Heart left ventricle (tissue), 16 donors: ENCODE measurements at regions not wholly inside any gene's neighbourhood (a gene's known extent, or its start where the extent isn't known, plus 50 kb on each side); places are given as distances from the start of the nearest gene placed in this dataset.

Experiments
- ATAC-seq, 4 donors: fragments of 200-7000 bp; cut with Tn5 transposase; one replicate each; pipeline ENCODE4 v1.9.1; 2020 to 2022; ENCODE audit warnings: moderate library complexity in 4 of 4, mild to moderate bottlenecking in 3 of 4, moderate number of reproducible peaks in 1 of 4
- DNase-seq, 5 donors: peaks; one replicate each; pipeline ENCODE4 v3.0.0-alpha.2; 2020
- H3K27ac ChIP-seq, 12 donors: fragments of 200-600 bp; sonication (generic) in 4 of 12; one replicate each; pipeline versions ENCODE4 v1.5.0 to v1.8.0; 2016 to 2022; ENCODE audit warnings: mild to moderate bottlenecking in 2 of 12
- H3K27me3 ChIP-seq, 9 donors: fragments of 200-600 bp; sonication (generic) in 2 of 9; one replicate each; pipeline versions ENCODE4 v1.5.1 to v1.8.0; 2016 to 2022; ENCODE audit warnings: mild to moderate bottlenecking in 3 of 9
- H3K36me3 ChIP-seq, 9 donors: fragments of 200-600 bp; sonication (generic) in 2 of 9; one replicate each; pipeline versions ENCODE4 v1.5.0 to v1.8.0; 2018 to 2022; ENCODE audit warnings: mild to moderate bottlenecking in 2 of 9
- H3K4me1 ChIP-seq, 12 donors: fragments of 200-600 bp; sonication (generic) in 4 of 12; one replicate each; pipeline versions ENCODE4 v1.5.0 to v1.8.0; 2016 to 2022; ENCODE audit warnings: mild to moderate bottlenecking in 3 of 12
- H3K4me3 ChIP-seq, 12 donors: fragments of 200-600 bp; sonication (generic) in 4 of 12; one replicate each; pipeline versions ENCODE4 v1.5.0 to v1.8.0; 2017 to 2022; ENCODE audit warnings: mild to moderate bottlenecking in 9 of 12, moderate library complexity in 4 of 12
- H3K9me3 ChIP-seq, 12 donors: fragments of 200-600 bp; sonication (generic) in 4 of 12; one replicate each; pipeline versions ENCODE4 v1.5.0 to v1.8.0; 2016 to 2022; ENCODE audit warnings: mild to moderate bottlenecking in 1 of 12
- POLR2A ChIP-seq, 2 donors: fragments of 450-650 bp; IDR thresholded peaks; one replicate each; pipeline ENCODE4 v1.6.1; 2017; ENCODE audit warnings: antibody characterized with exemption in 2 of 2, mild to moderate bottlenecking in 2 of 2, moderate library complexity in 2 of 2
- WGBS, 4 donors: extraction: QIAGEN DNeasy Blood & Tissue Kit in 2 of 4; methylation state at CpG; one replicate each; pipeline versions ENCODE4 v1.1.5 to v1.1.7; 2013 to 2018; 5-methylcytosine and 5-hydroxymethylcytosine counted together
- intact Hi-C, 10 donors: fragments of 100-400 bp; cut with DNase I; formaldehyde crosslinking; loops; one replicate each; pipeline versions ENCODE4 v1.11.1 to v1.14.2; 2022
- TF ChIP-seq, protein P1 (sequence below), 12 donors: fragments of 200-600 bp; sonication (generic) in 4 of 12; IDR thresholded peaks; one replicate each; pipeline versions ENCODE4 v1.5.0 to v1.8.0; 2018 to 2022; ENCODE audit warnings: antibody characterized with exemption in 12 of 12, mild to moderate bottlenecking in 5 of 12
- donor health status: ischemic (EF 13 %, LVEDD 7.1; RV severe dilation, severe dysfunction).
- donor health status: healthy with polysubstance abuse.
- donor health status: DM: no; HTN: yes; CAD: no.
- donor health status: DM: no; HTN: no; CAD: no.
- donor health status: ischemic (EF 25% LVEDD 6.9; RV normal size, moderate dysfunction).
- donor health status: ischemic (EF 25% LVEDD 5.7; RV mildly dilated, moderate dysfunction).
- donor health status: healthy.
- donor health status: DM: yes; HTN: yes; CAD: no.
- donor health status: ischemic (EF 35%, LVEDD 5.7; RV mildly dilated, moderate dysfunction).
- donor health status: nonischemic (EF 11% LVEDD 7.7; RV severe dilation, severe dysfunction).
- donor health status: DM: yes; HTN: yes; CAD: no.
- donor health status: PGD.
- donor health status: ischemic (EF 29% LVEDD 5.4; RV normal size, mild dysfunction).
- donor health status: nonischemic (EF 23%, LVEDD 6.1; RV moderate dilation, normal function).

DNA sequence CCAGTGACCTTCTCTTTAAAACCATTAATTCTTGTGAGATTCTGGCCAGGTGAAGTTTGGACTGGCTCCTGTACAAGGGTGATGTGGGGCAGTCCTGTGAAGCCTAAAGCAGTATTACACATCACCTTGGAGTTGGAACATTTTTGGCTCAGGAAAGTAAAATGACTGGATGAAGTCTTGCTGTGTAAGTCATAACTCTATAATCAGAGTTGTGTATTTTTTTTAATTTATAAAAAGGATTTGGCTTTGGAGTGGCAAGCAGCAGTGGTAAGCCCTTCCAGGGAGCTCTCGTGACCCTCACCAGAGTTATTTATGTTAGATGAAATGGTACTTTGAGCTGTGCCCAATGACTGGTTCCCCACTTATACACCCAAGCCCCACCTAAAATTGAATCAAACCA is 331.2 kb upstream of the DCBLD2 start:
- intact Hi-C loops, result no loop called here
- H3K27me3 ChIP-seq, result no peaks in the 10 kb centered on the region
- TF ChIP-seq POLR2A (IDR thresholded peaks at IDR 0.05), result no peak
- TF ChIP-seq, protein P1, sequence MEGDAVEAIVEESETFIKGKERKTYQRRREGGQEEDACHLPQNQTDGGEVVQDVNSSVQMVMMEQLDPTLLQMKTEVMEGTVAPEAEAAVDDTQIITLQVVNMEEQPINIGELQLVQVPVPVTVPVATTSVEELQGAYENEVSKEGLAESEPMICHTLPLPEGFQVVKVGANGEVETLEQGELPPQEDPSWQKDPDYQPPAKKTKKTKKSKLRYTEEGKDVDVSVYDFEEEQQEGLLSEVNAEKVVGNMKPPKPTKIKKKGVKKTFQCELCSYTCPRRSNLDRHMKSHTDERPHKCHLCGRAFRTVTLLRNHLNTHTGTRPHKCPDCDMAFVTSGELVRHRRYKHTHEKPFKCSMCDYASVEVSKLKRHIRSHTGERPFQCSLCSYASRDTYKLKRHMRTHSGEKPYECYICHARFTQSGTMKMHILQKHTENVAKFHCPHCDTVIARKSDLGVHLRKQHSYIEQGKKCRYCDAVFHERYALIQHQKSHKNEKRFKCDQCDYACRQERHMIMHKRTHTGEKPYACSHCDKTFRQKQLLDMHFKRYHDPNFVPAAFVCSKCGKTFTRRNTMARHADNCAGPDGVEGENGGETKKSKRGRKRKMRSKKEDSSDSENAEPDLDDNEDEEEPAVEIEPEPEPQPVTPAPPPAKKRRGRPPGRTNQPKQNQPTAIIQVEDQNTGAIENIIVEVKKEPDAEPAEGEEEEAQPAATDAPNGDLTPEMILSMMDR (IDR thresholded peaks at IDR 0.05), result no peak
- H3K4me1 ChIP-seq, result no peaks in the 10 kb centered on the region
- H3K4me3 ChIP-seq, result no peak overlapping the region
- no peak overlapping the region for H3K27ac ChIP-seq
- no peaks in the 10 kb centered on the region for H3K9me3 ChIP-seq
- ATAC-seq, result no peak
- WGBS, 4 donors, result 67 to 76% (median 70%) methylated on average over 1 of the region's 1 CpG
- DNase-seq, result no peak
- no peaks in the 10 kb centered on the region for H3K36me3 ChIP-seq

DNA sequence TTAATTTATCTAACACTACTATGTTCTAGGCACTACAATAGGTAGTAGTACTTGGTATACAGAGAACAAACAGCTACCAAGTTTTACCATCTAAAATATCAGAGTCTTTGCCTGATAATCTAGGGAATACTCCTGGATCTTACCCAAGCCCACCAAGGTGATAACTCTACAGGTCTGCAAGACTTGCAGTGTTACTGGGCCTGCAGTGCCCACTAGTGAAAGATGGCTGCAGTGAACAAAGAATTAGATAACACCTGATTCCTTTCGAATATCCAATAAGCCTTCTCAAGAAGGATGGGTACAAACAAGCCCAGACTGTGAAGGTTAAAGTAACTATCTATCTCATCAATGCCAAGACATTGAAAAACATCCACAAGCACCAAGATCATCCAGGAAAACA is 317.0 kb upstream of the DCBLD2 start:
- H3K27me3 ChIP-seq, result no peaks in the 10 kb centered on the region
- H3K9me3 ChIP-seq, result peaks cover 0 to 29% (median 8%) of the 10 kb centered on the region in 12 donors
- H3K27ac ChIP-seq, result no peak overlapping the region
- no peaks in the 10 kb centered on the region for H3K36me3 ChIP-seq
- no peak overlapping the region for H3K4me3 ChIP-seq
- no peaks in the 10 kb centered on the region for H3K4me1 ChIP-seq
- no peak for ATAC-seq
- no peak for TF ChIP-seq POLR2A (IDR thresholded peaks at IDR 0.05)
- TF ChIP-seq, protein P1 (IDR thresholded peaks at IDR 0.05), result no peak
- intact Hi-C loops, result no loop called here
- no peak for DNase-seq
- WGBS, 4 donors, result 77 to 86% (median 86%) methylated on average over 1 of the region's 1 CpG

DNA sequence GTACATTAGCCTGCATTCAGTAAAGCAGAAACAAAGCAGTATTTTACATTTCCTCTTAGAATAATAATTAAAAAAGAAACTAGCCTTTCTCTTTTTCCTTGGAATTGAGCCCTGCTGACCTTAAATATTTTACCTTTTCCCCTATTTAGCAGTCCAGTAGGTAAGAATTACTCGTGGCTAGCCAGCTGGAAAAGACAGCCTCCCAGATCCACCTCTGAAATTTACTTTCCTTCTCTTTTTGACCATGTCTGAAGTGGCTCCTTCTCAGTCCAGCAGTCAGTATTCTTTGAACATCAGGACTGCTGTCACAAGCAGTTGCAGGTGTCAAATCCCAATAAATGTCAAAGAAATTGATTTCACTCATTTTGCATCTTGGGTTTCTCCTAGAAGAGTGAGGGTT is 311.5 kb upstream of the DCBLD2 start:
- ATAC-seq, result no peak
- intact Hi-C loops, result no loop called here
- Histone ChIP-seq H3K4me1 (no peaks in the 10 kb centered on the region), H3K4me3 (no peak overlapping the region), H3K27me3 (no peaks in the 10 kb centered on the region), H3K36me3 (no peaks in the 10 kb centered on the region), H3K27ac (no peak overlapping the region), H3K9me3 (peaks cover 0 to 16% (median 0%) of the 10 kb centered on the region in 12 donors)
- no peak for DNase-seq
- no peak for TF ChIP-seq POLR2A (IDR thresholded peaks at IDR 0.05)
- TF ChIP-seq, protein P1 (IDR thresholded peaks at IDR 0.05), result no peak
- WGBS, 4 donors, result 37 to 56% (median 49%) methylated on average over 1 of the region's 1 CpG

DNA sequence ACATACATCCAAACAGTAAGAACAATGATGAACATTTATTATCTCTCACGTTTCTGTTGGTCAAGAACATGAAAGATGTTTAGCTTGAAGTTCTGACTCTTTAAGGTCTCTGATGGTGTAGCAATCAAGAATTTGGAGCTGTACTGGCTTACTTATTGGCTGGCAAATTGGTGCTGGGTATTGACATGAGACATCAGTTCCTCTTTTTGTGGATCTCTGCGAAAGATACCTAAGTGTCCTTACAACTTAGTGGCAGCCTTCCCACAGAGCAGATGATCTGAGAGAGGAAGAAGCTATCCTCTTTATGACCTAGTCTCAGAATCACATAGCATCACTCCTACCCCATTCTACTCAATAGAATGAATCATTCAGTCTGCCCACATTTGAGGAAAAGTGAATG is 309.8 kb upstream of the DCBLD2 start:
- no peaks in the 10 kb centered on the region for H3K4me1 ChIP-seq
- H3K4me3 ChIP-seq, result no peak overlapping the region
- peaks cover 0 to 14% (median 0%) of the 10 kb centered on the region in 12 donors for H3K9me3 ChIP-seq
- no peaks in the 10 kb centered on the region for H3K27me3 ChIP-seq
- no peak for TF ChIP-seq POLR2A (IDR thresholded peaks at IDR 0.05)
- TF ChIP-seq, protein P1 (IDR thresholded peaks at IDR 0.05), result no peak
- DNase-seq, result no peak
- no peak for ATAC-seq
- intact Hi-C loops, result no loop called here
- H3K36me3 ChIP-seq, result no peaks in the 10 kb centered on the region
- no peak overlapping the region for H3K27ac ChIP-seq
- WGBS, 4 donors, result 72 to 88% (median 81%) methylated on average over 2 of the region's 2 CpGs
